HepG2 (cell line): ENCODE measurements at regions not wholly inside any gene's neighbourhood (a gene's known extent, or its start where the extent isn't known, plus 50 kb on each side); places are given as distances from the start of the nearest gene placed in this dataset.

Source experiments
- ARID5B ChIP-seq: IDR thresholded peaks from 2 replicates; pipeline ENCODE4 v1.4.0; 2020; ENCODE audit warnings: mild to moderate bottlenecking, missing genetic modification reagents
- CBFB ChIP-seq: sonication (generic); formaldehyde crosslinking; IDR thresholded peaks from 2 replicates; pipeline ENCODE4 v1.4.0; 2020; ENCODE audit warnings: missing genetic modification reagents
- CBX5 ChIP-seq: sonication (generic); formaldehyde crosslinking; IDR thresholded peaks from 2 replicates; pipeline ENCODE4 v1.4.0; 2020; ENCODE audit warnings: missing genetic modification reagents, borderline replicate concordance
- CTCF ChIP-seq: sonication (generic); formaldehyde crosslinking; IDR thresholded peaks from 2 replicates; pipeline ENCODE4 v1.5.0; 2020; ENCODE audit warnings: mild to moderate bottlenecking, missing genetic modification reagents, moderate library complexity
- DNMT1 ChIP-seq: sonication (generic); formaldehyde crosslinking; IDR thresholded peaks from 2 replicates; pipeline ENCODE4 v1.5.1; 2020; ENCODE audit warnings: mild to moderate bottlenecking, missing genetic modification reagents
- ELF4 ChIP-seq: sonication (generic); formaldehyde crosslinking; IDR thresholded peaks from 2 replicates; pipeline ENCODE4 v1.5.0; 2020; ENCODE audit warnings: missing genetic modification reagents, mild to moderate bottlenecking, moderate library complexity, borderline replicate concordance
- HNRNPL ChIP-seq: fragments of 200-400 bp; formaldehyde crosslinking; IDR thresholded peaks from 2 replicates; pipeline ENCODE4 v1.6.1; 2017; ENCODE audit warnings: mild to moderate bottlenecking, low read depth, low read length
- NFKB2 ChIP-seq: sonication (generic); formaldehyde crosslinking; IDR thresholded peaks from 2 replicates; pipeline ENCODE4 v1.4.0; 2020; ENCODE audit warnings: missing genetic modification reagents, borderline replicate concordance
- SALL1 ChIP-seq: sonication (generic); formaldehyde crosslinking; IDR thresholded peaks from 2 replicates; pipeline ENCODE4 v1.8.0; 2022; ENCODE audit warnings: mild to moderate bottlenecking, missing genetic modification reagents
- SMAD1 ChIP-seq: sonication (generic); formaldehyde crosslinking; IDR thresholded peaks from 2 replicates; pipeline ENCODE4 v1.4.0; 2020; ENCODE audit warnings: missing genetic modification reagents, low read depth, mild to moderate bottlenecking, borderline replicate concordance
- USF2 ChIP-seq, 2 experiments: sonication (generic) in 1 of 2; formaldehyde crosslinking in 1 of 2; IDR thresholded peaks; 2 replicates each; pipeline versions ENCODE4 v1.5.1 to v1.6.1; 2011 to 2020; ENCODE audit warnings: borderline replicate concordance in 1 of 2, low read depth in 1 of 2, low read length in 1 of 2, mild to moderate bottlenecking in 1 of 2, missing genetic modification reagents in 1 of 2, moderate library complexity in 1 of 2
- ZFP91 ChIP-seq: sonication (generic); formaldehyde crosslinking; IDR thresholded peaks from 2 replicates; pipeline ENCODE4 v1.9.0; 2022; ENCODE audit warnings: missing genetic modification reagents, mild to moderate bottlenecking, borderline replicate concordance
- ZNF432 ChIP-seq: sonication (generic); formaldehyde crosslinking; IDR thresholded peaks from 2 replicates; pipeline ENCODE4 v1.5.0; 2020; ENCODE audit warnings: missing genetic modification reagents, mild to moderate bottlenecking, borderline replicate concordance
- ZNF546 ChIP-seq: sonication (generic); formaldehyde crosslinking; conservative IDR thresholded peaks from 2 replicates; pipeline ENCODE4 v1.8.1; 2023; ENCODE audit warnings: mild to moderate bottlenecking, missing genetic modification reagents
- ZNF687 ChIP-seq: sonication (generic); formaldehyde crosslinking; IDR thresholded peaks from 2 replicates; pipeline ENCODE4 v1.5.1; 2020; ENCODE audit warnings: mild to moderate bottlenecking, missing genetic modification reagents, moderate library complexity

- TF ChIP-seq USF2 (IDR thresholded peaks at IDR 0.05; ENCODE audit: low read depth, low read length) (no peak), USF2 (CRISPR knock-in tag; IDR thresholded peaks at IDR 0.05; ENCODE audit: borderline replicate concordance) (no peak), SALL1 (CRISPR knock-in tag) (peak; percentile 33; the same call in 1 of the 2 replicates), HNRNPL (no peak), CBFB (no peak), ZNF687 (CRISPR knock-in tag) (peak; percentile 25; the same call in 1 of the 2 replicates), CBX5 (CRISPR knock-in tag) (no peak), ZNF546 (CRISPR knock-in tag) (no peak), ELF4 (CRISPR knock-in tag) (no peak), NFKB2 (no peak), ZFP91 (CRISPR knock-in tag) (no peak), CTCF (CRISPR knock-in tag) (peak; percentile 56), ZNF432 (CRISPR knock-in tag) (no peak), DNMT1 (CRISPR knock-in tag) (no peak), SMAD1 (no peak), ARID5B (CRISPR knock-in tag) (peak; percentile 33; the same call in 1 of the 2 replicates)
- TF ChIP-seq, all 625 proteins: peak for 9
These were observed 361.1 kb upstream of the NRP1 start (continued) for GRCh38 chr10:33695536-33695935.
